ENCODE measurements at regions not wholly inside any gene's neighbourhood (a gene's known extent, or its start where the extent isn't known, plus 50 kb on each side); places are given as distances from the start of the nearest gene placed in this dataset.

DNA sequence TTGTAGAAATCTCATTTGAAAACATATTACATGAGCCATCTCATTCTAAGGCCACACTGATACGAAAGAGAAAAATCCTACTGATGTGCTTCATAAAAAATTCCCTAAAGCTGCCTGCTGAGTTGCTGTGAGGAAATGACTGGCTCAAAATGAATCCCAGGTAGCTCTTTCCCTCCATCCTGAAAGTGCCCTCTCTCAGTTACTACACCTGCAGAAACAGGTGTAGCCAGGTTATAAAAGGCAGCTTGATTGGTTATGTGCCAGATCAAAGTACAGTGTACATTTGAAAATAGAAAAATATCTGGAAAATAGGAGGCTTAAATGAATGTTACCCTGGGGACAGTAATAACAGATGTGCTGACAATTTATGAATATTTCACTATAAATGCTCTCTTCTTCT is 833.4 kb upstream of the ADGRL4 start:
- Mint-ChIP-seq H3K27me3 (ENCODE audit: low read depth in 3 of 3) (no peaks in the 10 kb centered on the region), H3K4me3 (no peak overlapping the region), H3K27ac (no peak overlapping the region), H3K36me3 (no peaks in the 10 kb centered on the region), H3K9me3 (peaks cover 0 to 4% (median 0%) of the 10 kb centered on the region in 7 donors), H3K4me1 (no peaks in the 10 kb centered on the region)
- H4K20me1 ChIP-seq (ENCODE audit: insufficient read depth, low read length) = no peaks in the 10 kb centered on the region
- no peaks in the 10 kb centered on the region for H3K36me3 ChIP-seq (replicated peaks in 1 of 2; ENCODE audit: control insufficient read depth in 1 of 2, insufficient read depth in 2 of 2, low read length in 2 of 2)
- no CpG with 5 or more reads among the region's 1 CpG for WGBS (ENCODE audit: insufficient coverage)
- intact Hi-C loops (cut with micrococcal nuclease) = no loop called here
- no peak overlapping the region for H3K9ac ChIP-seq (ENCODE audit: insufficient read depth, low read length, poor library complexity, severe bottlenecking)
- H2AFZ ChIP-seq (ENCODE audit: insufficient read depth, low read depth, low read length, poor library complexity, severe bottlenecking) = no peak overlapping the region
- no peaks in the 10 kb centered on the region for H3K79me2 ChIP-seq (ENCODE audit: insufficient read depth, low read length)
- H3K27me3 ChIP-seq (ENCODE audit: control insufficient read depth in 2 of 2, insufficient read depth in 2 of 2, low read length in 2 of 2) = no peaks in the 10 kb centered on the region
- H3K4me1 ChIP-seq (ENCODE audit: control insufficient read depth in 1 of 2, insufficient read depth in 2 of 2, low read length in 2 of 2) = no peaks in the 10 kb centered on the region
- no peak overlapping the region for H3K27ac ChIP-seq (ENCODE audit: low read depth in 1 of 2, low read length in 2 of 2)
- no peaks in the 10 kb centered on the region for H3K9me3 ChIP-seq (replicated peaks in 1 of 2; ENCODE audit: control insufficient read depth in 1 of 2, insufficient read depth in 1 of 2, low read length in 2 of 2)
- no peak overlapping the region for H3K4me2 ChIP-seq (replicated peaks; ENCODE audit: extremely low read depth, low read length, poor library complexity, severe bottlenecking)
- H3K4me3 ChIP-seq (replicated peaks in 1 of 3; ENCODE audit: low read depth in 2 of 3, low read length in 3 of 3) = no peak overlapping the region
- TF ChIP-seq, protein P1, sequence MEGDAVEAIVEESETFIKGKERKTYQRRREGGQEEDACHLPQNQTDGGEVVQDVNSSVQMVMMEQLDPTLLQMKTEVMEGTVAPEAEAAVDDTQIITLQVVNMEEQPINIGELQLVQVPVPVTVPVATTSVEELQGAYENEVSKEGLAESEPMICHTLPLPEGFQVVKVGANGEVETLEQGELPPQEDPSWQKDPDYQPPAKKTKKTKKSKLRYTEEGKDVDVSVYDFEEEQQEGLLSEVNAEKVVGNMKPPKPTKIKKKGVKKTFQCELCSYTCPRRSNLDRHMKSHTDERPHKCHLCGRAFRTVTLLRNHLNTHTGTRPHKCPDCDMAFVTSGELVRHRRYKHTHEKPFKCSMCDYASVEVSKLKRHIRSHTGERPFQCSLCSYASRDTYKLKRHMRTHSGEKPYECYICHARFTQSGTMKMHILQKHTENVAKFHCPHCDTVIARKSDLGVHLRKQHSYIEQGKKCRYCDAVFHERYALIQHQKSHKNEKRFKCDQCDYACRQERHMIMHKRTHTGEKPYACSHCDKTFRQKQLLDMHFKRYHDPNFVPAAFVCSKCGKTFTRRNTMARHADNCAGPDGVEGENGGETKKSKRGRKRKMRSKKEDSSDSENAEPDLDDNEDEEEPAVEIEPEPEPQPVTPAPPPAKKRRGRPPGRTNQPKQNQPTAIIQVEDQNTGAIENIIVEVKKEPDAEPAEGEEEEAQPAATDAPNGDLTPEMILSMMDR (IDR thresholded peaks at IDR 0.05) = no peak
- no peak for DNase-seq

DNA sequence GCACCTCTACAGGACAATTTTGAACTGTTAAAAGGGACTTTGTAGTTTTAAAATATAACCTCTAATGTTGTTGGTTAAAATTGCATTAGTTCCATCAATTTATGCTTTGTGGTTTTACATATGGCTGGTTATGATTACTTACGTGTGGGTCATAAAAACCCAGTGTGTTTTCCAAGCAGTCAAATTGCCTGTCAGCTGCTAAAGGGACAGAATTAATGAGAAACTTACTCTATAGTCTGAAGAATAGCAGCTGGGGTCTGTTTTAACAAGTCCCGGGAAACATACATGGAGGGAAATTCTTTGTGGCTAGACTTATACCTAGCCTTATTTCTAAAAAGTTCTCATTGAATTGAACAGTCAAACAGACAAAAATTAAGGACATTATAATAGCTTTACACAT is 820.9 kb upstream of the ADGRL4 start:
- intact Hi-C loops (cut with micrococcal nuclease) = no loop called here
- Mint-ChIP-seq H3K4me3 (no peak overlapping the region), H3K9me3 (peaks cover 0 to 3% (median 0%) of the 10 kb centered on the region in 7 donors), H3K27ac (no peak overlapping the region), H3K4me1 (no peaks in the 10 kb centered on the region), H3K27me3 (ENCODE audit: low read depth in 3 of 3) (peaks cover 0 to under 1% (median 0%) of the 10 kb centered on the region in 3 donors), H3K36me3 (no peaks in the 10 kb centered on the region)
- Histone ChIP-seq H3K36me3 (replicated peaks in 1 of 2; ENCODE audit: control insufficient read depth in 1 of 2, insufficient read depth in 2 of 2, low read length in 2 of 2) (no peaks in the 10 kb centered on the region), H3K27ac (ENCODE audit: low read depth in 1 of 2, low read length in 2 of 2) (no peak overlapping the region), H3K4me1 (ENCODE audit: control insufficient read depth in 1 of 2, insufficient read depth in 2 of 2, low read length in 2 of 2) (no peaks in the 10 kb centered on the region), H3K27me3 (ENCODE audit: control insufficient read depth in 2 of 2, insufficient read depth in 2 of 2, low read length in 2 of 2) (no peaks in the 10 kb centered on the region), H3K4me3 (replicated peaks in 1 of 3; ENCODE audit: low read depth in 2 of 3, low read length in 3 of 3) (no peak overlapping the region), H3K4me2 (replicated peaks; ENCODE audit: extremely low read depth, low read length, poor library complexity, severe bottlenecking) (no peak overlapping the region), H2AFZ (ENCODE audit: insufficient read depth, low read depth, low read length, poor library complexity, severe bottlenecking) (no peak overlapping the region), H4K20me1 (ENCODE audit: insufficient read depth, low read length) (no peaks in the 10 kb centered on the region), H3K79me2 (ENCODE audit: insufficient read depth, low read length) (no peaks in the 10 kb centered on the region), H3K9me3 (replicated peaks in 1 of 2; ENCODE audit: control insufficient read depth in 1 of 2, insufficient read depth in 1 of 2, low read length in 2 of 2) (peaks cover under 1 to 2% of the 10 kb centered on the region in 2 donors), H3K9ac (ENCODE audit: insufficient read depth, low read length, poor library complexity, severe bottlenecking) (no peak overlapping the region)
- TF ChIP-seq, protein P1 (IDR thresholded peaks at IDR 0.05) = no peak
- WGBS (ENCODE audit: insufficient coverage) = no CpG with 5 or more reads among the region's 2 CpGs
- DNase-seq = no peak
